ENCODE measurements at regions not wholly inside any gene's neighbourhood (a gene's known extent, or its start where the extent isn't known, plus 50 kb on each side); places are given as distances from the start of the nearest gene placed in this dataset.

GRCh38 chr2:48165070-48165753 is 149.3 kb upstream of the FOXN2 start:
- TF ChIP-seq EZH2 (IDR thresholded peaks at IDR 0.05) (no peak), POLR2AphosphoS5 (IDR thresholded peaks at IDR 0.05; ENCODE audit: borderline replicate concordance, low read depth, low read length) (no peak), FOXP2 (optimal IDR thresholded peaks at IDR 0.05; ENCODE audit: control extremely low read depth, extremely low read length, insufficient read depth) (no peak)

Measured in SK-N-MC (cell line).